Activated naive CD8-positive, alpha-beta T cell treated with anti-CD3 and anti-CD28 coated beads for 36 hours (primary cell): ENCODE measurements at regions not wholly inside any gene's neighbourhood (a gene's known extent, or its start where the extent isn't known, plus 50 kb on each side); places are given as distances from the start of the nearest gene placed in this dataset.
"Not testable (repeated sequence)": the region's sequence is repeated elsewhere in the genome, so short reads cannot be mapped to it uniquely, and the experiment has no call there.

Experiments used
- DNase-seq: peaks from one replicate; pipeline ENCODE4 v3.0.0; 2021
- H3K27ac Mint-ChIP-seq: one replicate; pipeline ENCODE4 v1.8.0; 2022; ENCODE audit warnings: mild to moderate bottlenecking, moderate library complexity, mixed read lengths
- H3K27me3 Mint-ChIP-seq: one replicate; pipeline ENCODE4 v1.8.0; 2022; ENCODE audit warnings: mild to moderate bottlenecking, mixed read lengths
- H3K36me3 Mint-ChIP-seq: one replicate; pipeline ENCODE4 v1.8.0; 2021; ENCODE audit warnings: mild to moderate bottlenecking, mixed read lengths
- H3K4me1 Mint-ChIP-seq: one replicate; pipeline ENCODE4 v1.8.0; 2021; ENCODE audit warnings: mixed read lengths
- H3K4me3 Mint-ChIP-seq: one replicate; pipeline ENCODE4 v1.8.0; 2022; ENCODE audit warnings: mild to moderate bottlenecking, moderate library complexity, mixed read lengths
- H3K9me3 Mint-ChIP-seq: one replicate; pipeline ENCODE4 v1.8.0; 2022; ENCODE audit warnings: mixed read lengths

DNA sequence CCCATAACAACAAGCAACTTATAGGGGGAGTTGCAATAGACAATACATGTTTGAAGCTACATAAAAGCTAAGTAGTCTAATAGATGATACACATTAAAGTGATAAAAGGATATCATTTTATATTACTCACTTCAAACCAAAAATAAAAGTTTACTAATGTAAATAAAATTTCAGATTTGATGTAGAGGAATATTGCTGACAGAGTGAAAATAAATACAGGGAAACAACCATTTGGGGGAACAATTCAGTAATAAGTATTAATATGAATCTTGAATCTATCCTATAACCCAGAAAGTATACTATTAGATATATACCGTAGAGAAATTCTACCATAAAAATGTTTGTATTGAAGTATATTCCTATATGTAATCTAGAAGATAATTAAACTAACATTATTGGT, 1248.9 kb upstream of the EPHA6 start:
- Mint-ChIP-seq H3K4me3 (no peak overlapping the region), H3K4me1 (no peaks in the 10 kb centered on the region), H3K27me3 (no peaks in the 10 kb centered on the region), H3K9me3 (peaks cover 9% of the 10 kb centered on the region), H3K27ac (no peak overlapping the region), H3K36me3 (no peaks in the 10 kb centered on the region)
- no peak for DNase-seq

- DNase-seq: no peak
- Mint-ChIP-seq H3K4me1 (no peaks in the 10 kb centered on the region), H3K27me3 (no peaks in the 10 kb centered on the region), H3K4me3 (no peak overlapping the region), H3K9me3 (peaks cover 9% of the 10 kb centered on the region), H3K27ac (no peak overlapping the region), H3K36me3 (no peaks in the 10 kb centered on the region)
Observed at GRCh38 chr3:95567346-95567745, 1247.0 kb upstream of the EPHA6 start.

- H3K4me3 Mint-ChIP-seq: no peak overlapping the region
- no peaks in the 10 kb centered on the region for H3K36me3 Mint-ChIP-seq
- H3K9me3 Mint-ChIP-seq: no peaks in the 10 kb centered on the region
- DNase-seq: no peak
- no peak overlapping the region for H3K27ac Mint-ChIP-seq
- H3K27me3 Mint-ChIP-seq: no peaks in the 10 kb centered on the region
- no peaks in the 10 kb centered on the region for H3K4me1 Mint-ChIP-seq
Observed at GRCh38 chr3:95586754-95587153, 1227.6 kb upstream of the EPHA6 start.

GRCh38 chr3:95587641-95588040, 1226.8 kb upstream of the EPHA6 start:
- H3K4me3 Mint-ChIP-seq, H3K36me3 Mint-ChIP-seq, H3K27me3 Mint-ChIP-seq, DNase-seq, H3K27ac Mint-ChIP-seq, H3K9me3 Mint-ChIP-seq, H3K4me1 Mint-ChIP-seq: not testable (repeated sequence)

DNA sequence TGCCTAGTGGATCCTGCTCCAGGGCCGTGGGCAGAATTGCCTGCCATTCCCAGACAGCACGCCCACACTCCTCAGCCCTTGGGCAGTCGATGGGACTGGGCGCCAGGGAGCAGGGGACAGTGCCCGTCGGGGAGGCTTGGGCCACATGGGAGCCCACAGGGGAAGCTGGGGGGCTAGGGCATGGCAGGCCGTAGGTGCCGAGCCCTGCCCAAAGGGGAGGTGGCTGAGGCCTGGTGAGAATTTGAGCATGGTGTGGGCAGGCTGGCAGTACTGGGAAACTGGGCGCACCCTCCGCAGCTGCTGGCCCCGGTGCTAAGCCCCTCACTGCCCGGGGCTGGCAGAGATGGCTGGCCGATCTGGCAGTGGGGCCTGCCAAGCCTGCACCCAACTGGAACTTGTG, 1225.9 kb upstream of the EPHA6 start:
- no peak overlapping the region for H3K4me3 Mint-ChIP-seq
- no peak for DNase-seq
- H3K9me3 Mint-ChIP-seq: no peaks in the 10 kb centered on the region
- no peaks in the 10 kb centered on the region for H3K4me1 Mint-ChIP-seq
- no peak overlapping the region for H3K27ac Mint-ChIP-seq
- H3K27me3 Mint-ChIP-seq: no peaks in the 10 kb centered on the region
- H3K36me3 Mint-ChIP-seq: no peaks in the 10 kb centered on the region

DNA sequence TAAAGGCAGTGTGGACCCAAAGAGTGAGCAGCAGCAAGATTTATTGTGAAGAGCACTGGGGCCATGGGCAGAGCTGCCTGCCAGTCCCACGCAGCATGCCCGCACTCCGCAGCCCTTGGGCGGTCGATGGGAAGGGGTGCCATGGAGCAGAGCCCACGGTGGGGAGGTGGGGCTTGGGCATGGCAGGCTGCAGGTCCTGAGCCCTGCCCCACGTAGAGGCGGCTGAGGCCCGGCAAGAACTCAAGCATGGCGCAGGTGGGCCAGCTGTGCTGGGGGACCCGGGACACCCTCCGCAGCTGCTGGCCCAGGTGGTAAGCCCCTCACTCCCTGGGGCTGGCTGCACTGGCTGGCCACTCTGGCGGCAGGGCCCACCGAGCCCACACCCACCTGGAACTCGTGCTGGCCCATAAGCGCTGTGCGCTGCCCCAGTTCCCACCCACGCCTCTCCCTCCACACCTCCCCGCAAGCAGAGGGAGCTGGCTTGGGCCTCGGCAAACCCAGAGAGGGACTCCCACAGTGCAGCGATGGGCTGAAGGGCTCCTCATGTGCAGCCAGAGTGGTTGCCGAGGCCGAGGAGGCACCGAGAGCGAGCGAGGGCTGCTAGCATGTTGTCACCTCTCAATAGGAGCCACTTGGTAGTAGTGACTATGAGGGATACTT, 1218.8 kb upstream of the EPHA6 start:
- no peaks in the 10 kb centered on the region for H3K27me3 Mint-ChIP-seq
- no peaks in the 10 kb centered on the region for H3K9me3 Mint-ChIP-seq
- H3K4me3 Mint-ChIP-seq: no peak overlapping the region
- no peaks in the 10 kb centered on the region for H3K4me1 Mint-ChIP-seq
- no peak for DNase-seq
- H3K27ac Mint-ChIP-seq: no peak overlapping the region
- no peaks in the 10 kb centered on the region for H3K36me3 Mint-ChIP-seq

DNA sequence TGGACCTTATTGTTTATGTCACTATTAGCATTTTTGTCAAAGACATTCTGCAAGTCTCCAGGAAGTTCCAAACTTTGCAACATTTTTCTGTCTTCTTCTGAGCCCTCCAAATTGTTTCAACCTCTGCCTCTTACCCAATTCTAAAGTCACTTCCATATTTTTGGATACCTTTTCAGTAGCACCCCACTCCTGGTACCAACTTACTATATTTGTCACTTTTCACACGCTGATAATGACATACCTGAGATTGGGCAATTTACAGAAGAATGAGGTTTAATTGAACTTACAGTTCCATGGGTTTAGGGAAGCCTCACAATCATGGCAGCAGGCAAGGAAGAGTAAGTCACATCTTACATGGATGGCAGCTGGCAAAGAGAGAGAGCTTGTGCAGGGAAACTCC, 1206.5 kb upstream of the EPHA6 start:
- H3K27ac Mint-ChIP-seq: no peak overlapping the region
- peaks cover 20% of the 10 kb centered on the region for H3K9me3 Mint-ChIP-seq
- no peaks in the 10 kb centered on the region for H3K4me1 Mint-ChIP-seq

GRCh38 chr3:95609411-95609810, 1205.0 kb upstream of the EPHA6 start:
- DNase-seq: no peak
- H3K4me1 Mint-ChIP-seq: no peaks in the 10 kb centered on the region
- H3K27me3 Mint-ChIP-seq: no peaks in the 10 kb centered on the region

More for the DNA sequence above, 1206.5 kb upstream of the EPHA6 start:
- Mint-ChIP-seq H3K36me3 (no peaks in the 10 kb centered on the region), H3K4me3 (no peak overlapping the region), H3K27me3 (no peaks in the 10 kb centered on the region)
- DNase-seq: no peak

GRCh38 chr3:95612611-95613010, 1201.8 kb upstream of the EPHA6 start:
- Mint-ChIP-seq H3K27ac (no peak overlapping the region), H3K9me3 (peaks cover 5% of the 10 kb centered on the region), H3K4me1 (no peaks in the 10 kb centered on the region), H3K27me3 (no peaks in the 10 kb centered on the region), H3K4me3 (no peak overlapping the region), H3K36me3 (no peaks in the 10 kb centered on the region)
- no peak for DNase-seq

More at GRCh38 chr3:95609411-95609810, 1205.0 kb upstream of the EPHA6 start:
- Mint-ChIP-seq H3K27ac (no peak overlapping the region), H3K36me3 (no peaks in the 10 kb centered on the region), H3K9me3 (peaks cover 18% of the 10 kb centered on the region), H3K4me3 (no peak overlapping the region)

DNA sequence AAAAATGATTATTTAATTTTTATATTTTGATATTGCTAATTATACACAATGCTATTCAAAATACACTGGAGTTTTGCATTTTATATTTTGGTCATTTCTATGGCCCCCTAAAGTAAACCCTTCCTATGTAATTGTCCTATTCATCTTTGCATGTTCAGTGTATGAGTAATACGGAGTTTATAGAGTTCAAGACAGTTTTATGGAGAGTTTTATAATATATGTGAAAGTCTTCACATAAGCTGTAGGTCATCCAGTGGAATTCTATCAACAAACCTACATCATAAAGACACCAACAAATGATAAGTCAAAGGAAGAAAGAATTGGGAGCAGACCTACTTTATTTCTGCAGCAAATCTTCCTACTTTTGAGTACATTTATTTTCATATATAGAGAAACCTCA, 1200.4 kb upstream of the EPHA6 start:
- no peak overlapping the region for H3K27ac Mint-ChIP-seq
- no peak for DNase-seq
- no peaks in the 10 kb centered on the region for H3K4me1 Mint-ChIP-seq
- no peaks in the 10 kb centered on the region for H3K27me3 Mint-ChIP-seq
- H3K36me3 Mint-ChIP-seq: no peaks in the 10 kb centered on the region
- no peak overlapping the region for H3K4me3 Mint-ChIP-seq
- peaks cover 1% of the 10 kb centered on the region for H3K9me3 Mint-ChIP-seq

- Mint-ChIP-seq H3K4me1 (no peaks in the 10 kb centered on the region), H3K27ac (no peak overlapping the region), H3K9me3 (peaks cover 1% of the 10 kb centered on the region), H3K4me3 (no peak overlapping the region), H3K27me3 (no peaks in the 10 kb centered on the region), H3K36me3 (no peaks in the 10 kb centered on the region)
- DNase-seq: no peak
Observed at GRCh38 chr3:95615592-95616310, 1198.6 kb upstream of the EPHA6 start.

DNA sequence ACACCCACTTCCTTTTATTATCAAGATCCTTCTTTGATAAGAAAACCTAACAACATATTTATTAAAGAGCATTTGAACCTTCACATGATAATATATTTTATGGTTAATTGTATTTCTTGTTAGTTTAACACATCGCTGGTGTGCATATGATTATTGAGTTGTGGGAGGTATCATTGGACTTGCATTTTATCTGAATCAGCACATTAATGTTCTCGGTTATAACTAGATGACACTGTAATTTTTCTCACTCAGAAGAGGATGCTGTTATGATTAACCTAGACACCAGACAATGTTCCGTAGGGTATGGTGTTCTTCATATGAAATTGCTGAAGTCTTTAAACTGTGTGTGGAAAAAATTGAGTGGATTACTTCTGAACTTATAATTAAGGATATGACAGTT, 1188.3 kb upstream of the EPHA6 start:
- no peaks in the 10 kb centered on the region for H3K9me3 Mint-ChIP-seq
- no peaks in the 10 kb centered on the region for H3K36me3 Mint-ChIP-seq
- H3K27me3 Mint-ChIP-seq: no peaks in the 10 kb centered on the region
- DNase-seq: no peak
- H3K27ac Mint-ChIP-seq: no peak overlapping the region
- no peaks in the 10 kb centered on the region for H3K4me1 Mint-ChIP-seq
- no peak overlapping the region for H3K4me3 Mint-ChIP-seq

DNA sequence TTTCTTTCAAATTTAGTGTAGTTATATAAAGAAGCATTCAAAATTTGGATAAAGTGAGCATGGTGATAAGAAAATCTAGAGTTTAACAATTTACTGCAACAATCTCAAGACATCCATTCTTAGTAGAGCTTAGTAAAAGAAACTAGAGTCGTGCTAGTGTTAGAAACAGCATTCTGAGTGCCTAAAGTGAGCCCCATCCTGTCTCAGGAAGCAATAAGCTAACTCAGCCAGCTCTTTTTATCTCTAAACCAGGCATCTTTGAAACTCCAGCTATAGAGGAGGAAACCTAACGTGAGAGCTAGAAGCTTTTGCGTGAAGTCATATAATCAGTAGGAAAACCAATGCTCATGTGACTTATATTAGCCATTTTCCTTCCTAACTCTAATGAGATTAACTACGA, 1187.1 kb upstream of the EPHA6 start:
- H3K36me3 Mint-ChIP-seq: no peaks in the 10 kb centered on the region
- no peak overlapping the region for H3K4me3 Mint-ChIP-seq
- DNase-seq: no peak
- H3K27me3 Mint-ChIP-seq: no peaks in the 10 kb centered on the region
- no peaks in the 10 kb centered on the region for H3K4me1 Mint-ChIP-seq
- no peak overlapping the region for H3K27ac Mint-ChIP-seq
- H3K9me3 Mint-ChIP-seq: no peaks in the 10 kb centered on the region

GRCh38 chr3:95627697-95628096, 1186.7 kb upstream of the EPHA6 start:
- Mint-ChIP-seq H3K4me1 (no peaks in the 10 kb centered on the region), H3K9me3 (no peaks in the 10 kb centered on the region), H3K4me3 (no peak overlapping the region), H3K36me3 (no peaks in the 10 kb centered on the region), H3K27ac (no peak overlapping the region), H3K27me3 (no peaks in the 10 kb centered on the region)
- no peak for DNase-seq

DNA sequence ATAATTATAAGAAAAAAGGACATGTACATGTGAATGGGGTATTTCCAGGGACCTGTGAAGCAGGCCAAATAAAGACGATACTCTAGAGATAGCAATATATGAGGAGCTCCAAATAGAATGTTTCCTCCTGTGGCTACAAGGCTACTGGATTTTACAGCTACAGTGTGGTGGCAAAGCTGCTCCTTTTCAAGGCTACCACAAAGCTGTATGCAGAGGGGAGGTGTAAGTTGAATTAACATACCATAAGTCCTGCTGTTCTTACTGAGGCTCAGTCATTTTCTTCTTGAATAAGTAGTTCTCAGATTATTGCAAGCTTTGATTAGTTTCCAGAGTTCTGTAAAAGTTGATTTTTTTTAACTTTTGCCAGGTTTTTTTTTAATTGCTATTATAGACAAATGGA, 1184.6 kb upstream of the EPHA6 start:
- no peaks in the 10 kb centered on the region for H3K36me3 Mint-ChIP-seq
- no peak overlapping the region for H3K4me3 Mint-ChIP-seq
- H3K9me3 Mint-ChIP-seq: no peaks in the 10 kb centered on the region
- DNase-seq: no peak
- no peaks in the 10 kb centered on the region for H3K27me3 Mint-ChIP-seq
- no peak overlapping the region for H3K27ac Mint-ChIP-seq
- H3K4me1 Mint-ChIP-seq: no peaks in the 10 kb centered on the region

DNA sequence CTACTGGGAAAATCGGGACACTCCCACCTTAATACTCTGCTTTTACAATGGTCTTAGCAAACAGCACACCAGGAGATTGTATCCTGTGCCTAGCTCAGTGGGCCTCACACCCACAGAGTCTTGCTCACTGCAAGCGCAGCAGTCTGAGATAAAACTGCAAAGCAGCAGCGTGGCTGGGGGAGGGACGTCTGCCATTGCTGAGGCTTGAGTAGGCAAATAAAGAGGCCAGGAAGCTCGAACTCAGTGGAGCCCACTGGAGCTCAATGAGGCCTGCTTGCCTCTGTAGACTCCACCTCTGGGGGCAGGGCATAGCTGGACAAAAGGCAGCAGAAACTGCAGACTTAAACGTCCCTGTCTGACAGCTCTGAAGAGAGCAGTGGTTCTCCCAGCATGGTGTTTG, 1169.1 kb upstream of the EPHA6 start:
- no peak overlapping the region for H3K27ac Mint-ChIP-seq
- H3K36me3 Mint-ChIP-seq: no peaks in the 10 kb centered on the region
- peaks cover 17% of the 10 kb centered on the region for H3K9me3 Mint-ChIP-seq
- H3K4me3 Mint-ChIP-seq: no peak overlapping the region
- no peaks in the 10 kb centered on the region for H3K4me1 Mint-ChIP-seq
- H3K27me3 Mint-ChIP-seq: no peaks in the 10 kb centered on the region
- DNase-seq: no peak
